ENCODE measurements at regions not wholly inside any gene's neighbourhood (a gene's known extent, or its start where the extent isn't known, plus 50 kb on each side); places are given as distances from the start of the nearest gene placed in this dataset.
A peak's percentile ranks its signal among the peaks of the same experiment; 100 is the strongest.
"Not testable (repeated sequence)": the region's sequence is repeated elsewhere in the genome, so short reads cannot be mapped to it uniquely, and the experiment has no call there.

- H3K4me3 ChIP-seq (ENCODE audit: low read depth, low read length) = no peak overlapping the region
- H3K9me3 ChIP-seq (ENCODE audit: control insufficient read depth, insufficient read depth, low read length) = peaks cover under 1% of the 10 kb centered on the region
- CTCF ChIA-PET = interaction anchor here (1.0 to 2.1 kb wide), 15 partner anchors 16 to 1121 kb away, joined by 3 to 7 read pairs (median 5); no protein-coding TSS in a partner anchor
- no peak for DNase-seq (ENCODE audit: low read depth, low spot score)
- H3K27ac ChIP-seq (ENCODE audit: low read depth, low read length) = no peak overlapping the region
- peaks cover 3% of the 10 kb centered on the region for H3K27me3 ChIP-seq (ENCODE audit: control insufficient read depth, insufficient read depth, low read length)
- no peak for TF ChIP-seq CTCF (IDR thresholded peaks at IDR 0.05; ENCODE audit: low read depth, low read length)
- POLR2A ChIA-PET = no interaction called here
Observed at GRCh38 chr10:30686708-30687107, 57.2 kb upstream of the LYZL2 start.

GRCh38 chr10:30683496-30683895 lies 53.9 kb upstream of the LYZL2 start:
- no peaks in the 10 kb centered on the region for H3K9me3 ChIP-seq (ENCODE audit: control insufficient read depth, insufficient read depth, low read length)
- POLR2A ChIA-PET = no interaction called here
- no peak for TF ChIP-seq CTCF (IDR thresholded peaks at IDR 0.05; ENCODE audit: low read depth, low read length)
- H3K27me3 ChIP-seq (ENCODE audit: control insufficient read depth, insufficient read depth, low read length) = peaks cover 3% of the 10 kb centered on the region
- DNase-seq (ENCODE audit: low read depth, low spot score) = no peak
- CTCF ChIA-PET = no interaction called here
- no peak overlapping the region for H3K4me3 ChIP-seq (ENCODE audit: low read depth, low read length)
- no peak overlapping the region for H3K27ac ChIP-seq (ENCODE audit: low read depth, low read length)

GRCh38 chr10:30682377-30683199 lies 53.0 kb upstream of the LYZL2 start:
- H3K9me3 ChIP-seq (ENCODE audit: control insufficient read depth, insufficient read depth, low read length) = not testable (repeated sequence)
- CTCF ChIA-PET = interaction anchor here (2.6 kb wide), 1 partner anchor 12 kb away, joined by 14 read pairs; no protein-coding TSS in a partner anchor

GRCh38 chr10:30680908-30681307 lies 51.4 kb upstream of the LYZL2 start:
- H3K27ac ChIP-seq (ENCODE audit: low read depth, low read length) = no peak overlapping the region
- no peak overlapping the region for H3K4me3 ChIP-seq (ENCODE audit: low read depth, low read length)
- TF ChIP-seq CTCF (IDR thresholded peaks at IDR 0.05; ENCODE audit: low read depth, low read length) = no peak
- no peak for DNase-seq (ENCODE audit: low read depth, low spot score)
- POLR2A ChIA-PET = no interaction called here
- H3K9me3 ChIP-seq (ENCODE audit: control insufficient read depth, insufficient read depth, low read length) = no peaks in the 10 kb centered on the region
- H3K27me3 ChIP-seq (ENCODE audit: control insufficient read depth, insufficient read depth, low read length) = peaks cover 3% of the 10 kb centered on the region
- CTCF ChIA-PET = interaction anchor here (2.6 kb wide), 1 partner anchor 10 kb away, joined by 14 read pairs; no protein-coding TSS in a partner anchor

More at GRCh38 chr10:30682377-30683199, 53.0 kb upstream of the LYZL2 start:
- peak overlapping the region; percentile 11 for H3K27ac ChIP-seq (ENCODE audit: low read depth, low read length)
- H3K27me3 ChIP-seq (ENCODE audit: control insufficient read depth, insufficient read depth, low read length); H3K4me3 ChIP-seq (ENCODE audit: low read depth, low read length); POLR2A ChIA-PET: not testable (repeated sequence)
- DNase-seq (ENCODE audit: low read depth, low spot score) = peak; percentile 56

Data from AG04450 (cell line).